ENCODE measurements at regions not wholly inside any gene's neighbourhood (a gene's known extent, or its start where the extent isn't known, plus 50 kb on each side); places are given as distances from the start of the nearest gene placed in this dataset.

GRCh38 chr9:80504601-80505230 is 933.0 kb downstream of the TLE4 start (continued):
- TF ChIP-seq, protein P1, sequence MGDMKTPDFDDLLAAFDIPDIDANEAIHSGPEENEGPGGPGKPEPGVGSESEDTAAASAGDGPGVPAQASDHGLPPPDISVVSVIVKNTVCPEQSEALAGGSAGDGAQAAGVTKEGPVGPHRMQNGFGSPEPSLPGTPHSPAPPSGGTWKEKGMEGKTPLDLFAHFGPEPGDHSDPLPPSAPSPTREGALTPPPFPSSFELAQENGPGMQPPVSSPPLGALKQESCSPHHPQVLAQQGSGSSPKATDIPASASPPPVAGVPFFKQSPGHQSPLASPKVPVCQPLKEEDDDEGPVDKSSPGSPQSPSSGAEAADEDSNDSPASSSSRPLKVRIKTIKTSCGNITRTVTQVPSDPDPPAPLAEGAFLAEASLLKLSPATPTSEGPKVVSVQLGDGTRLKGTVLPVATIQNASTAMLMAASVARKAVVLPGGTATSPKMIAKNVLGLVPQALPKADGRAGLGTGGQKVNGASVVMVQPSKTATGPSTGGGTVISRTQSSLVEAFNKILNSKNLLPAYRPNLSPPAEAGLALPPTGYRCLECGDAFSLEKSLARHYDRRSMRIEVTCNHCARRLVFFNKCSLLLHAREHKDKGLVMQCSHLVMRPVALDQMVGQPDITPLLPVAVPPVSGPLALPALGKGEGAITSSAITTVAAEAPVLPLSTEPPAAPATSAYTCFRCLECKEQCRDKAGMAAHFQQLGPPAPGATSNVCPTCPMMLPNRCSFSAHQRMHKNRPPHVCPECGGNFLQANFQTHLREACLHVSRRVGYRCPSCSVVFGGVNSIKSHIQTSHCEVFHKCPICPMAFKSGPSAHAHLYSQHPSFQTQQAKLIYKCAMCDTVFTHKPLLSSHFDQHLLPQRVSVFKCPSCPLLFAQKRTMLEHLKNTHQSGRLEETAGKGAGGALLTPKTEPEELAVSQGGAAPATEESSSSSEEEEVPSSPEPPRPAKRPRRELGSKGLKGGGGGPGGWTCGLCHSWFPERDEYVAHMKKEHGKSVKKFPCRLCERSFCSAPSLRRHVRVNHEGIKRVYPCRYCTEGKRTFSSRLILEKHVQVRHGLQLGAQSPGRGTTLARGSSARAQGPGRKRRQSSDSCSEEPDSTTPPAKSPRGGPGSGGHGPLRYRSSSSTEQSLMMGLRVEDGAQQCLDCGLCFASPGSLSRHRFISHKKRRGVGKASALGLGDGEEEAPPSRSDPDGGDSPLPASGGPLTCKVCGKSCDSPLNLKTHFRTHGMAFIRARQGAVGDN (IDR thresholded peaks at IDR 0.05) = no peak

DNA sequence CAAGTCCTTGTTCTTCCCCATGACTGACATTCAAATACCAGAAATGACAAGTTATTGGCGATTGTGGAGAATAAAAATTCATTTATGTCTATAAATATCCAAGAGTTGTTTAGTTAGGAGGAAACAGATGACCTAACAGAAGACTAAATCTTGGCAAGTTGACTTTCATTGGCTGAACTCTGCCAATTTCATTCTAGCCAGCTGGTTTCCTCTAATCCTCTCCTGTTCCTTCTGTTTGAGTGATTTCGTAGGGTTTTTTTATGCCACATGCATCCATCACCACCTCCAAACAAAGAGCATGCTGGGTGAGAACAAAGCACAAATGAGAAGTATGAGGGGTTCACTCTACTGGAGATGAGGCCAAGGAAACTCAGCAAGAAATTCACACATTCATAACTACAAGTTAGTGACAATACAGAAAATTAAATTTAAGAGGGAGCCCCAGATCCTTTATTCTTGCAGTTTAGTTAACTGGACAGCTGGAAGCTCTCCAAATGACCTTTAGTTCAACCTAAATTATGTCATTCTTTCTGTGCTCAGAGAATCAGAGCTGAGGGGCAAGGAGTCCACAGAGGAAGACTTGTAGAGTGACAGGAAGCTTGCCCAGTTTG is 932.0 kb downstream of the TLE4 start:
- H2AFZ ChIP-seq (ENCODE audit: control insufficient read depth, low read depth, low read length) = no peak overlapping the region
- in situ Hi-C loops (cut with MboI) (no loop called here), intact Hi-C loops (cut with micrococcal nuclease; ENCODE audit: unreplicated experiment) (loop anchor here (10.0 kb wide), 1 partner anchor 51 kb away; no protein-coding TSS in a partner anchor)
- ChIA-PET POLR2A (no interaction called here), RAD21 (ENCODE audit: unreplicated experiment) (no interaction called here), SMC1A (ENCODE audit: uncharacterized antibody, unreplicated experiment) (interaction anchor here (0.7 to 2.1 kb wide), 2 partner anchors 14 to 15 kb away, joined by 3 to 4 read pairs; no protein-coding TSS in a partner anchor), CTCF (interaction anchor here (2.4 kb wide), 1 partner anchor 12 kb away, joined by 5 read pairs; no protein-coding TSS in a partner anchor)
- ATAC-seq (no peak), FAIRE-seq (no peak), DNase-seq (ENCODE audit: low read depth, low spot score) (no peak)
- no TSS peak for BruUV-seq (replicated peaks)
- H3K27ac ChIP-seq (ENCODE audit: control insufficient read depth, insufficient read depth) = no peak overlapping the region
- H3K9me3 ChIP-seq (replicated peaks; ENCODE audit: control insufficient read depth, insufficient read depth, low read length) = no peaks in the 10 kb centered on the region
- H3K27me3 ChIP-seq (replicated peaks in 1 of 2; ENCODE audit: control insufficient read depth in 2 of 2, insufficient read depth in 2 of 2, low read length in 1 of 2) = no peaks in the 10 kb centered on the region
- no peaks in the 10 kb centered on the region for H3K79me2 ChIP-seq (ENCODE audit: control insufficient read depth, insufficient read depth, low read length)
- H4K20me1 ChIP-seq (ENCODE audit: control insufficient read depth, insufficient read depth) = no peaks in the 10 kb centered on the region
- H3K4me3 ChIP-seq = no peak overlapping the region
- H3K9ac ChIP-seq (ENCODE audit: control insufficient read depth, insufficient read depth, low read length) = no peak overlapping the region
- no peaks in the 10 kb centered on the region for H3K36me3 ChIP-seq (ENCODE audit: control insufficient read depth in 2 of 2, insufficient read depth in 2 of 2, low read length in 1 of 2)
- no peaks in the 10 kb centered on the region for H3K4me1 ChIP-seq (ENCODE audit: control insufficient read depth, insufficient read depth, low read length)
- no peak overlapping the region for H3K4me2 ChIP-seq (ENCODE audit: control insufficient read depth, insufficient read depth)
- WGBS (ENCODE audit: insufficient coverage, insufficient replicate concordance, low lambda C conversion rate, missing lambda C conversion rate) = 9% methylated on average over 2 of the region's 2 CpGs
- TF ChIP-seq CBX5 (IDR thresholded peaks at IDR 0.05; ENCODE audit: low read depth) (no peak), RAD51 (IDR thresholded peaks at IDR 0.05) (no peak), YY1 (IDR thresholded peaks at IDR 0.05; ENCODE audit: low read depth, low read length) (no peak), DPF2 (IDR thresholded peaks at IDR 0.05) (no peak), REST (IDR thresholded peaks at IDR 0.05; ENCODE audit: low read depth, low read length) (no peak)
- TF ChIP-seq, protein P2, sequence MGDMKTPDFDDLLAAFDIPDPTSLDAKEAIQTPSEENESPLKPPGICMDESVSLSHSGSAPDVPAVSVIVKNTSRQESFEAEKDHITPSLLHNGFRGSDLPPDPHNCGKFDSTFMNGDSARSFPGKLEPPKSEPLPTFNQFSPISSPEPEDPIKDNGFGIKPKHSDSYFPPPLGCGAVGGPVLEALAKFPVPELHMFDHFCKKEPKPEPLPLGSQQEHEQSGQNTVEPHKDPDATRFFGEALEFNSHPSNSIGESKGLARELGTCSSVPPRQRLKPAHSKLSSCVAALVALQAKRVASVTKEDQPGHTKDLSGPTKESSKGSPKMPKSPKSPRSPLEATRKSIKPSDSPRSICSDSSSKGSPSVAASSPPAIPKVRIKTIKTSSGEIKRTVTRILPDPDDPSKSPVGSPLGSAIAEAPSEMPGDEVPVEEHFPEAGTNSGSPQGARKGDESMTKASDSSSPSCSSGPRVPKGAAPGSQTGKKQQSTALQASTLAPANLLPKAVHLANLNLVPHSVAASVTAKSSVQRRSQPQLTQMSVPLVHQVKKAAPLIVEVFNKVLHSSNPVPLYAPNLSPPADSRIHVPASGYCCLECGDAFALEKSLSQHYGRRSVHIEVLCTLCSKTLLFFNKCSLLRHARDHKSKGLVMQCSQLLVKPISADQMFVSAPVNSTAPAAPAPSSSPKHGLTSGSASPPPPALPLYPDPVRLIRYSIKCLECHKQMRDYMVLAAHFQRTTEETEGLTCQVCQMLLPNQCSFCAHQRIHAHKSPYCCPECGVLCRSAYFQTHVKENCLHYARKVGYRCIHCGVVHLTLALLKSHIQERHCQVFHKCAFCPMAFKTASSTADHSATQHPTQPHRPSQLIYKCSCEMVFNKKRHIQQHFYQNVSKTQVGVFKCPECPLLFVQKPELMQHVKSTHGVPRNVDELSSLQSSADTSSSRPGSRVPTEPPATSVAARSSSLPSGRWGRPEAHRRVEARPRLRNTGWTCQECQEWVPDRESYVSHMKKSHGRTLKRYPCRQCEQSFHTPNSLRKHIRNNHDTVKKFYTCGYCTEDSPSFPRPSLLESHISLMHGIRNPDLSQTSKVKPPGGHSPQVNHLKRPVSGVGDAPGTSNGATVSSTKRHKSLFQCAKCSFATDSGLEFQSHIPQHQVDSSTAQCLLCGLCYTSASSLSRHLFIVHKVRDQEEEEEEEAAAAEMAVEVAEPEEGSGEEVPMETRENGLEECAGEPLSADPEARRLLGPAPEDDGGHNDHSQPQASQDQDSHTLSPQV (IDR thresholded peaks at IDR 0.05) = no peak
- TF ChIP-seq, protein P3, sequence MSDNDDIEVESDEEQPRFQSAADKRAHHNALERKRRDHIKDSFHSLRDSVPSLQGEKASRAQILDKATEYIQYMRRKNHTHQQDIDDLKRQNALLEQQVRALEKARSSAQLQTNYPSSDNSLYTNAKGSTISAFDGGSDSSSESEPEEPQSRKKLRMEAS (IDR thresholded peaks at IDR 0.05; ENCODE audit: low read depth, low read length) = no peak

Data from GM12878 (cell line).